Stimulated activated CD4-positive, alpha-beta T cell treated with anti-CD3 and anti-CD28 coated beads, Interleukin-15, amount 100 ng/mL, for 24 hours (primary cell): ENCODE measurements at regions not wholly inside any gene's neighbourhood (a gene's known extent, or its start where the extent isn't known, plus 50 kb on each side); places are given as distances from the start of the nearest gene placed in this dataset.

Experiments
- DNase-seq: peaks from one replicate; pipeline ENCODE4 v3.0.0-alpha.2; 2020

- DNase-seq: no peak
Observed at GRCh38 chr10:108454793-108455192, 1290.3 kb upstream of the SORCS1 start.

DNA sequence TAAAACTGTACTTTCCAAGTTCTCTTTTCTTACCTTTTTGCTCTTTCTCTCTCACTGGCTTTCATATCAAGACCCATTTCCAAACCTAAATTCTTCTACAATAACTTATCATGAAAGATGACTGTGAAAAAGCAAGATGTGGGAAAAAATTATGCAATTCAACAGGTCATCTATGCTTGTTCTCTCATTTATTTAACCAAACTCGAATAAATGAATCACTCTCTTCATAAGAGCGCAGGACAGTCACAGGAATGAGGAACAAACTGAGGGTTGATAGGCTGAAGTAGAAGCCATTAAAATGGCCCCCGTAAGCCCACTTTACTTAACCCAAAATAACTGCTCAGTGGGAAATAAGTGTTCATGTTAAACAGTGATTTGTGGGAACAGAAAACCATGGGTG, 1289.7 kb upstream of the SORCS1 start:
- DNase-seq: no peak

GRCh38 chr10:108453166-108453565, 1288.7 kb upstream of the SORCS1 start:
- DNase-seq: no peak

GRCh38 chr10:108452533-108452932, 1288.0 kb upstream of the SORCS1 start:
- DNase-seq: no peak

GRCh38 chr10:108450280-108450679, 1285.8 kb upstream of the SORCS1 start:
- DNase-seq: no peak

DNA sequence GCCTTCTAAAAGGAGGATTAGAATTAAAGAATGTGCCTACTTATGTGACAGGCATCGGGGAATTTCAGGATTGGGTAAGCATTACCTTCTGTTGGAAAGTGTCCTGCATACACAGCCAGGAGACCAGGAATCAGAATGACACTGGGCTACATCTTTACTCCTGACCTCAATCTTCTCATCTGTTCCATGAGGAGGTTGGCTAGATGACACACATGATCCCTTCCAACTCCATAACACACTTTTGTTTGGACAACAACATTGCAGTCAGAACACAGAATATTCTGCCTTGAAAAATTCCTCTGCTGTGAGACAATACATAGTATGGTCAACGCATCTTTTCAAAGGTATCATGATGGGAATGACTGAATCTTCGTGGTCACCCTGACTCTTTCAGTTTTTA, 1281.2 kb upstream of the SORCS1 start:
- no peak for DNase-seq

DNA sequence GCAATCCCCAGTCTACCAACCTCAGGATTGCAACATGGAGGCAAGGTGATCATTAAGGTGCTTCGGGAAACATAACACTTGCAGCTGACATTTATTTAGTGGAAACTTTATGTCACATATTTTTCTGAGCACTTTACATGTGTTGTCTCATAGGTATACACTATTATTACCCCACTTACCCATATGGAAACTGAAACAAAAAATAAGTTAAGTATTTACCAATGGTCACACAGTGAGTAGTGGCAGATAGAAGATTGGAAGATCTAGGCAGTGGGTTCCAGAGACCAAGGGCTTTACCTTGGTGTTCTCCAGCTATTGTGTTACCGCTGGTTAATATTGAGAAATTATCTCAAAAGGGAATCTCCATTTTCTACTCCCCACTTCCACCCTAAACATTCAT, 1279.1 kb upstream of the SORCS1 start:
- no peak for DNase-seq

DNA sequence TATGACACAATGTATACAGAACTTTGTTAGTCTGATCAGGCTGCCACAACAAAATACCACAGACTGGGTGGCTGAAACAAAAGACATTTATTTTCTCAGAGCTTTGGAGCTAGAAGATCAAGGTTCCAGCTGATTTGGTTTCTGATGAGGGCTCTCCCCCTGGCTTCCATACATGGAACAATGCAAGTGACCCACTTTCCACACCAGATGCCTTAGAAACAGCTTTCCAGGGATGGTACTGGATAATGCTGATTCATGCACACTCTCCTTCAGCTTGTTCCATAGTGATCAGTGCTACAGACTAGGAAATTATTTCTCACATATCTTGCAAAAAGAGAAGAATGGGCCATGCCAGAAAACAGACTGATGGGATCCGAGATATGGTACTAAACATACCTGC, 1274.9 kb upstream of the SORCS1 start:
- DNase-seq: no peak

DNA sequence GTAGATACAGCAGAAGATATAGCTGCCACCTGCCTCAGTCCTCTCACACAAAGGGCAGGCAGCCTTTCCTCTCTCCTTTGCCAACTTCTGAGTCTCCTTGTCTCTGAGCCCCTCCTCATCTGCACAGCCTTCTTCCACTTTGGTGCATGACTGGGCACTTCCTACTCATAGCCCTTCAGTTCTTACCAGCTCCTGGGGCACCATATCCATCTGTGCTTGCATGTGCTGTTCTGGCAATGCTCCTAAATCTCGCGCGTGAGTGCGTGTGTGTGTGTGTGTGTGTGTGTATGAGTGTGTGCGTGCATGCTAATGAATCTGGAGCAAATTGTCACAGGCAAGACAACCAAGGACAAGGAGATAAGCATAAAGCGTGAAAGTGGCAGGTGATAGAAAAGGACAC, 1271.6 kb upstream of the SORCS1 start:
- DNase-seq: no peak

DNA sequence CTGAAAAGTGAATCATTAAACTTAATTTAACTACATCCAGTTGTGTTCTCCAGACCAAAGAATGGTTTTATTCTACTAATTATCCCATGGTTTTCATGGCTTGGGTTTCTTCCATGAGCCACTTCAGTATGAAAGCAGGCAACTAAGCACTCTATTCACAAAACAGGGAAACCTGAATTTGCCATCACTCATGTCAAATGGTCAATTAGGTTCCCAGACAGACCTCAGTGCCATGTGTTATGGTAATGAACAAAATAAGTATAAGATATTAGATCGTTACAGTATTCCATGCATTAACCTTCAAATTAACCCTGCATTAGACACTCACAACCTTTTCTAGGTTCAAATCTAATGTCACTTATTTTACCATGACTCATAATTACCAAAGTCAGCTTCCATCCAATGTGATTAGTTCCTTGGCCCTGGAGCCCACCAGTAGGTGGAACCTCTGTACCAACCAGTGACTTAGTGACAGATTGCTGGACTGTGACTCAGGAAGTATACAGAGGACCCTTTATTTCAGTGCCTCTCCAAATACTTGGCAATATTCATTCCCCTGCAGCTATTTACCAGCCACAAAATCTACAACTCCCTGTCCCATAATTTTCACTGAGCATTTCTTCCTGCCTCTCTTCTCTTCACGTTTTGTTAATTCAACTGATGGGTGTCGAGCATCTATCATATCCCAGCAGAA, 1270.2 kb upstream of the SORCS1 start:
- no peak for DNase-seq

DNA sequence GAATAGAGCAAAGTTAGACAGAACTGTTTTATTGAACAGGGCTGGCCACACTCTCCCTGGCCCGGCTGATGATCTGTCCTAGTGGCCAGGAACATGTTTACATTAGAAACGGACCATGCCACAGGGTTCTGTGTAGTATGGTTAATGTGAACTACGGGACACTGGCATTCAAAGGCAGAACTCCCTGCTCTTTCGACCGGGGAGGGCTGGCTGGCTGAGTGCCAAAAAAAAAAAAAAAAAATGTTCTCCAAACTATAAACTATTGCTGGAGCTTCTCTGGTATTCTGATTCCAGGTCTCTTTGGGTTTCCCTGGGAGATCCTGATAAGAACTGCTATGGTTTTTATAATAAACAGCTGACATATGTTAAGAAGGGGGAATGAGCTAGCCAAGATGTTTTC, 1262.6 kb upstream of the SORCS1 start:
- DNase-seq: no peak

- DNase-seq: no peak
Observed at GRCh38 chr10:108425283-108425964, 1260.9 kb upstream of the SORCS1 start.

DNA sequence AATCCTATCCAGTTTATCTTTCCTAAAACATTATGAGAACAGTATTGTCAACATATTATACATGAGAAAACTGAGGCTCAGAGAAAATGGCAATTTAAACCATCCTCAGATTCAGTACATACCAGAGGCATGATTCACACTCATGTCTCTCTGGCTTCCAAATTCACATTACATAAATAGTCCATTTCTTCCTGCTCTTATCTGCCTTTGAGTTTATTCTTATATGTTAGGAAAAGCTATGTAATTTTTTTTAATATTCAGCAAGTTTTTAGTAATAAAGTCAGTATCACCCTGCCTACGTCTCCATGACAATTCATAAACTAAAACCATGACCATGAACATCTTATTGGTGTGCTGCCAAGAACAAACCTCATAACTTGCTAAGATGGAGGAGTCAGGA, 1260.2 kb upstream of the SORCS1 start:
- DNase-seq: no peak

- DNase-seq: no peak
Observed at GRCh38 chr10:108422286-108422685, 1257.8 kb upstream of the SORCS1 start.

- no peak for DNase-seq
Observed at GRCh38 chr10:108421266-108421665, 1256.8 kb upstream of the SORCS1 start.

DNA sequence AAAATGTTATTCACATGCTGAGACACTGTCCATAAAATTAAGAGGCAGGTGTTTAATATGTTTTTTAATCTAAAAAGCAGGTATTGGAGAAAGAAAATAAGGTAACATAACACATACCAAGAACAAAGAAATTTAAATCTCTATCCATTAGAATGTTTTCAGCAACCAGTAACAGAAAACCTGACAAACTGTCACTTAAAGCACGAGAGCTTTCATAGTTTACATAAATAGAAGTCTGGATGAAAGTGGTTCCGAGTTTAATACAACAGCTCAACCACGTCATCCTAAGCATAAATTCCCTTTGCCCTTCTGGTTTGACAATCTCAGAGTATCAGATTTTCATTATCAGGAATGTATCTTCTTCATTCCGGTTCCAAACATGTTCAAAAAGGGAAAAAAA, 1249.4 kb upstream of the SORCS1 start:
- no peak for DNase-seq

GRCh38 chr10:108412323-108412722, 1247.8 kb upstream of the SORCS1 start:
- DNase-seq: no peak

GRCh38 chr10:108411894-108412293, 1247.4 kb upstream of the SORCS1 start:
- DNase-seq: no peak

DNA sequence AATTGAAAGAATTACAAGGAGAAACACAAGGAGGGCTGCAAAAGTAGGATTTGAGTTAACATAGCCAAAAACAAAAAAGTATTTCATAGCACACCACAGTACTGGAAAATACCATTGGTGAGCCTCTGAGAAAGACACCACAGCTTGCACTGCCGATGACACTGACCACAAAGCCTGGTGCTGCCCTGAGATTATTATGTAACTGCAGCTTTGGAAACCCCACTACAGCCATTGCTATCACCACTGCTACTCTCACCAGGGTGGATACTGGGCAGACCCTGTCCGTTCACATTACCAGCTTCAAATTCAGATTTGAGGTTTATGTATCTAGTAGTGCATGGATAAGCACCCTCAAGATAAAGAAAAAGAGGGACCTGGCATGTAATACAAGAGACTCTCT, 1246.7 kb upstream of the SORCS1 start:
- DNase-seq: no peak

DNA sequence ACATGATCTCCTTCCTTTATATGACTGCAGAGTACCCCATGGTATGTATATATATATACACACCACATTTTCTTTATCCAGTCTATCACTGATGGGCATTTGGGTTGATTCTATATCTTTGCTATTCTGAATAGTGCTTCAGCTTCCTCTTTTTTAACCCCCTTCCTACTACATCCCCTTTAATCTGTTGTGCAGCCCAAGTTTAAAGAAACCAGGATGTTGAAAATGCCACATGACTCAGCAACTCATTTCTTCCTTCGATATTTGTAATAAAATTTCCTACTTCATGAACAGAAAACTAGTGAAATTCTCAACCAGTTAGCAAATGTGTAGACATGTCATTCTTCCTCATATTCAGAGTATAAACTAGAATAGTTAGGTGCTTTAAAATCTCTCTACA, 1245.7 kb upstream of the SORCS1 start:
- DNase-seq: no peak

GRCh38 chr10:108409306-108409705, 1244.8 kb upstream of the SORCS1 start:
- DNase-seq: no peak

- DNase-seq: no peak
Observed at GRCh38 chr10:108404155-108404554, 1239.6 kb upstream of the SORCS1 start.

- no peak for DNase-seq
Observed at GRCh38 chr10:108399465-108399864, 1235.0 kb upstream of the SORCS1 start.

- no peak for DNase-seq
Observed at GRCh38 chr10:108393089-108393488, 1228.6 kb upstream of the SORCS1 start.

- DNase-seq: no peak
Observed at GRCh38 chr10:108392286-108392685, 1227.8 kb upstream of the SORCS1 start.
